HG02798 (cell line): ENCODE measurements at regions not wholly inside any gene's neighbourhood (a gene's known extent, or its start where the extent isn't known, plus 50 kb on each side); places are given as distances from the start of the nearest gene placed in this dataset.
A peak's percentile ranks its signal among the peaks of the same experiment; 100 is the strongest.

Experiments
- ATAC-seq: cut with Tn5 transposase; IDR thresholded peaks from one replicate; pipeline ENCODE4 v1.9.1; 2021; ENCODE audit warnings: mild to moderate bottlenecking; ENCODE audit not compliant: unreplicated experiment, poor library complexity

DNA sequence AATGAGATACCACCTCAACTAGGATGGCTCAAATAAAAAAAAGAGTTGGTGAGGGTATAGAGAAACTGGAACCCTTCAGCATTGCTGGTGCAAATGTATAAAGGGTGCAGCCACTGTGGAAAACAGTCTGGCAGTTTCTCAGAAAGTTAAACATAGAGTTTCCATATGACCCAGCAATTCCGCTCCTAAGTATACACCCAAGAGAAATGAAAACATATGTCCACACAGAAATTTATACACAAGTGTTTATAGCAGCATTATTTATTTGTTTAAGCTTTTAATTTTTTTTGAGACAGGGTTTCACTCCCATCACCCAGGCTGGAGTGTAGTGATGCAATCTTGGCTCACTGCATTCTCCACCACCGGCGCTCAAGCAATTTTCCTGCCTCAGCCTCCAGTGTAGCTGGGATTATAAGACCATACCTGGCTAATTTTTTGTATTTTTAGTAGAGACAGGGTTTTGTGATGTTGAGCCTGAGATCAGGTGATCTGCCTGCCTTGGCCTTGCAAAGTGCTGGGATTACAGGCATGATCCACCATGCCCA is 118.2 kb upstream of the KIF5B start:
- no peak for ATAC-seq

GRCh38 chr10:32171204-32171603 is 115.0 kb upstream of the KIF5B start:
- no peak for ATAC-seq

- no peak for ATAC-seq
Observed at GRCh38 chr10:32169556-32169955, 113.3 kb upstream of the KIF5B start.

DNA sequence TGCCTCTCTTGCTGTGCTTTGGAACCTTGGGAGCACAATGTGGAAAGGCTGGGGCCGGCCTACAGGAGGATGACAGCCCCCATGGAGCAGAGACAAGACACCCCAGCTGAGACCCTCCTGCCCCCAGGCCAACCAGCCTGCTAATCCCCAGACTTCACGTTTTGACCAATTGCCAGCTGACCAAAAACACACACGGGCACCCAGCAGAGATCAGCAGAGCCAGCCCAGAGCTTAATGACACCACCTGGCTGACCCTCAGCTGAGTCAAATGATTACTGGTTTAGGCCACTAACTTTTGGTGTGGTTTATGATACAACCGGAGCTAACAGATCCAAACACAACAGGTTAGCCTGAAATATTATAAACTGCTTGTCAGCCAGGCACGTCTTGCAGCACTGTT is 111.2 kb upstream of the KIF5B start:
- ATAC-seq, result no peak

GRCh38 chr10:32166365-32166764 is 110.1 kb upstream of the KIF5B start:
- ATAC-seq, result no peak

GRCh38 chr10:32163762-32164148 is 107.5 kb upstream of the KIF5B start:
- ATAC-seq, result no peak

DNA sequence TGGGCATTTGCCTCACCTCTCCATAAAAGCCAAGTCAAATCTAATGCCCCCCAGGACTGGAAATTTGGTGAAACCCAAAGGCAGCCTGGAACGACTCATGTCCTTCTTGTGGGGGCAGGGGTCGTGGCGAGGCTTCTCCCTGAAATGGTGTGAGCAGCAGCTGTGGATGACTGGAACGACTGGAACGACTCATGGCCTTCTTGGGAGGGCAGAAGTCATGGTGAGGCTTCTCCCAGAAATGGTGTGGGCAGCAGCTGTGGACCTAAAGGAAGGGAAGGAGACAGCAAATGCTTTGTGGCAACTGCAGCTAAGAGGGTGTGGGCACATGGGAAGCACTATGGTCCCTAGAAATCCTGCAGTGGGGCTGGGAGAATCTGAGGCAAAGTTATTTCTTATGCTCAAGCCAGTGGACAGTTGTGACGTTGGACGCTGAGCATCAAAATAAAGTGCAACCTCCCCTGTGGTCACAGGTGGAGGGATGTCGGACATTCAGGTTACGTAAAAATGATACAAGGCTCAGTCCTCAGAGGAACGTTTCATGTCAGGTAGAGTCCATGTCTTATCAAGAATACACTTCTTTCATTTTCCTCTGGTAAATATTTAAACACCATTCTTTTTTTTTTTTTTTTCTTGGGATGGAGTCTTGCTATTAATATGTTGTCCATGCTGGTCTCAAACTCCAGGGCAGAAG is 107.0 kb upstream of the KIF5B start:
- ATAC-seq, result no peak

- no peak for ATAC-seq
Observed at GRCh38 chr10:32161586-32161985, 105.4 kb upstream of the KIF5B start.

- no peak for ATAC-seq
Observed at GRCh38 chr10:32160864-32161263, 104.6 kb upstream of the KIF5B start.

DNA sequence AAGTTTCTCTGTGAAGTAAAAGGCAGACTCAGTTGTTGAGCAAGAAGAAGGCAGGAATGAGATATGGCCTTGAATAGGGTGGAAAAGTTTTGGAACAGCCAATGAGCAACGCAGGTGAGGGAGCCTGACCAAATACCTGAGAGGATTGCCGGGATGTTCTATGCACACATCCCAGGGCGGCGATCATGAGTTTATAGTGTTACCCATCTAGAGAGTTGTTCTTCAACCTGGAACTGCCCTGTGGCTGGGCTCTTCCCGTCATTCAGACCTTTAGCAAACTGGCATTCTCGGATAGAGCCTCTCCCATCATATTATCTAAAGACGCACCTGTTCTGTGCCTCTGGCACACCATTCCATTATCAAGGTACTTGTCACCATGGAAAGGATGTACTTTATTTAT is 103.0 kb upstream of the KIF5B start:
- no peak for ATAC-seq

DNA sequence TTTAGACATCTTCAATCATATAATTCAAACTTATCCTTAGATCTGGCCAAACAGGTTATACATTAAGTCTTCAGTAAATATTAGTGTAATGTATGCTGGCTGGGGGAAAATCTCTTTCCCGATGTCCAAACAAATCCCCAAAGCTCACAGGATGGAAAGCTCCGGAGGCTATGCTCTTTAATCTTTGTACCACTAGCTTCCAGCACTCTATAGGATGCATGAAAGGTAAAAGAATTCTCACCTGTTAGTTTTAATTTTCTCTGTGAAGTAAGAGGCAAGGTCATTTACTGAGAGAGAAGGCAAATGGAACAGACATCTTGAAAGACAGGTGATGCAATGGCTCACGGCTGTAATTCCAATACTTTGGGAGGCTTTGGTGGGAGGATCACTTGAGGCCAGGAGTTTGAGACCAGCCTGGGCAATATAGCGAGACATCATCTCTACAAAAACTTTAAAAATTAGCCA is 99.8 kb upstream of the KIF5B start:
- no peak for ATAC-seq

DNA sequence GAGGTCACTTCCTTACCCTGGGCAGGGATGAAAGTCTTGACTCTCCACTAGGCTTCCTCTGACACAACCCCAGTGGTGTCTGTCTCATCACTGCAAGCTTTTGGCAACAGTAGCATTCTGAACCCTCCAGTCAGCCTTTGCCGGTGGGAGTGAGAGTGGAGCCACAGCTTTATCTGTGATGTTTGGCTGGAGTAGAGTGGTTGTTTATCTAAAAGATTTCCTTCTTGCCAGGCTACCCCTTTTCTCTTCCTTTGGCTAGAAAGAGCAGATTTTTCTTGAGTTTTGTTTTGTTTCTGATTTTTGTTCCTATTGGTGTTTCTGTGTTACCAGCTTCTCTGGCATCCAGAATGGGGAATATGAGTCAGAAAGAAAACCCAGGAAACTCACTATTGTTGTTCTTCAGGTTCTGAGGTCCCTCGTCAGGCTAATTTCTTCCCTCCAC is 98.9 kb upstream of the KIF5B start:
- no peak for ATAC-seq

DNA sequence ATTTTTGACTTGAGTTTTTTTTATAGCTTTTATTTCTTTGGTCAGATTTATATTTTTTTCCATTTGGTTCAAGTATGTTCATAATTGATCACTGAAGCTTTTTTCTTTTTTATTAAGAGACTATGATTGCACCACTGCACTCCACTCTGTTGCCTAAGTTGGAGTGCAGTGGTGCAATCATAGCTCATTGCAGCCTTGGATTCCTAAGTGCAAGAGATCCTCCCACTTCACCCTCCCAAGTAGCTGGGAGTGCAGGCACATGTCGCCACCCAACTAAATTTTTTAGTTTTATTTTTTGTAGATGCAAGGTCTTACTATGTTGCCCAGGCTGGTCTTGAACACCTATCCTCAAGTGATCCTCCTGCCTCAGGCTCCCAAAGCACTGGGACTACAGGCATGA is 97.7 kb upstream of the KIF5B start:
- no peak for ATAC-seq

GRCh38 chr10:32153252-32153651 is 97.0 kb upstream of the KIF5B start:
- ATAC-seq, result no peak

GRCh38 chr10:32151871-32152270 is 95.6 kb upstream of the KIF5B start:
- ATAC-seq, result no peak

DNA sequence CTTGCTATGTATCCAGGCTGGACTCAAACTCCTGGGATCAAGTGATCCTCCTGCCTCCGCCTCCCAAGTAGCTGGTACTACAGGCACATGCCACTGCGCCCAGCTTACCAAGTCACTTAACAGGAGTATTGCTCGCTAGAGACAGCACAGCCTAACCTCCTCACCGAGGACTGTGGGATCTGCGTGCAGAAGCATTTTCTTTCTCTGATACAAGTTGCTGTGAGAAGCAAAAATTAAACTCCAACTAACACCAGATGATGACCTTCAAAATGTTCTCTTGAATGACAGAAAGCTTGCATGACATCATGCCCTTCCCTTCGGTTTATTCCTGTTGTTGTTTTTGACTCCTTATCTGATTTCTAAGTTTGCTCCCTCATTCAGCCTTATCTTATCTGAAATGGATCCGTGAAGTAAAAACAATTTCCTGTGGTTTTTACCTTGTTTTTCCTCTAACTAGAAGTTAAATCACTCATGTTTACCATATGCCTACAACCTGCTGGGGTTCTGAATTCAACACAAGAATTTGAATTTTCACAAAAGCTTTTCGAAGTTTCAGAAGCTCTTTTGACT is 94.4 kb upstream of the KIF5B start:
- ATAC-seq, result no peak

DNA sequence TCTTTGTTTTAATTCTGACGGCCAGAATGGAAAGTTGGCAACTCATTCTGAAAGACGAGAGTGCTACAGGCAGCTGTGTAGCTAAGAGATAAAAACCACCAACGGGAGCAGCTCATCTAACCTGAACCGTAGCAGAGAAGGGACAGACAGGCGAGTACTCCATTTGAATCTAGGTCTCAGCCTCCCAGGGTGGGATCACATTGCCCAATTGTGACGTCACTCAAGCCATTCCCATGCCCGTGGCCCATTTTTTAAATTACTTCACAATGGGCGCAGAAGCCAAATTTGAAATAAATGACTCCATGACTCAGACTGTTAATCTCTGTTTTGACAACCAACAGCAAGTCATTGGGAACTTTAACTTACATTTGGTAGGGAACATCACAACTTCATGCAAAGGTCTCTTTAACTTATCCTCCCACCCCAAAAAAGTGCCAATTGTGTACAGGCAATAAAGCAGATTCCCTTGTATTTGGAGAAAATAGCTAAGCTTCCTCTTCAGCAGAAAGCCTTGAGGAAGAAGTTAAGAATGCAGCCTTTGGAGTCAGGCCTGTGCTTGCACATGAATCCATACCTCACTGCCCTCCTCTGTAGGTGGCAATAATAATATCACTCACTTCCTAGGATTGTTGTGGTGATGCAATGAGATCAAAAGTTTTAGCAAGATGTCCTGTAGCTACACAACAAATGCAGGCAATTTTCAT is 93.2 kb upstream of the KIF5B start:
- ATAC-seq, result peak; percentile 95

GRCh38 chr10:32148864-32149251 is 92.6 kb upstream of the KIF5B start:
- ATAC-seq, result peak; percentile 27

DNA sequence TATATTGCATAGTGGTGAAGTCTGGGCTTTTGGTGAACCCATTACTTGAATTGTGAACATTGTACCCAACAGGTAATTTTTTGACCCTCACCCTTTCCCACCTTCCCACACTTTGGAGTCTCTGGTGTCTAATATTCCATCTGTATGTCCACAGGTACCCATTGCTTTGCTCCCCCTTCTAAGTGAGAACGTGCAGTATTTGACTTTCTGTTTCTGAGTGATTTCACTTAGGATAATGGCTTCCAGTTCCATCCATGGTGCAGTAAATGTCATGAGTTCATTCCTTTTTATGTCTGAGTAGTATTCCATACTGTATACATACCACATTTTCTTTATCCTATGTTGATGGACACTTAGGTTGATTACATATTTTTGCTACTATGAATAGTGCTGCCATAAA is 91.5 kb upstream of the KIF5B start:
- no peak for ATAC-seq

DNA sequence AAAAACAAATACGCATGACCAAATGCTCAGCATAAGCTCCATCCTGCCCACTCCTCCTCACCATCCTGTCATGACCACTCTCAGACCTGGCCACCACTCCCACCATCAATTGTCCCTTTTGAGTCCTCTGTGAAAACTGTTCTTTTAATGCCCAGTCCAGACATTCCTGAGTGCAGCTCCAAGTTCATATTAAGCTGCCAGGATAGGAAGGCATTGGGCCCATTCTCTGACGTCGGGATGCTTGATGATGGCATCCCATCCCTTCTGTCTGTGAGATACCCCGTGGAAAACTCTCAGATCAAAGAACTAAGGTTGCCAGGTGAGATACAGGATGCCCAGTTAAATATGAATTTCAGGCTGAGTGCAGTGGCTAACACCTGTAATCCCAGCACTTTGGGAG is 89.9 kb upstream of the KIF5B start:
- no peak for ATAC-seq
